Hematopoietic multipotent progenitor cell treated with erythropoietin and hydrocortisone succinate and interleukin-3 and kit ligand, for 8 days (in vitro differentiated cells): ENCODE measurements at regions not wholly inside any gene's neighbourhood (a gene's known extent, or its start where the extent isn't known, plus 50 kb on each side); places are given as distances from the start of the nearest gene placed in this dataset.
A peak's percentile ranks its signal among the peaks of the same experiment; 100 is the strongest.
"Not testable (repeated sequence)": the region's sequence is repeated elsewhere in the genome, so short reads cannot be mapped to it uniquely, and the experiment has no call there.

Experiments used
- DNase-seq: peaks from one replicate; pipeline ENCODE4 v3.0.0-alpha.2; 2015

GRCh38 chr10:83372646-83373045 lies 766.7 kb upstream of the GHITM start:
- no peak for DNase-seq

- DNase-seq, result peak; percentile 25
Measured at GRCh38 chr10:83373671-83374070, 765.6 kb upstream of the GHITM start.

GRCh38 chr10:83374741-83375140 lies 764.6 kb upstream of the GHITM start:
- DNase-seq, result no peak

- no peak for DNase-seq
Measured at GRCh38 chr10:83375274-83375673, 764.0 kb upstream of the GHITM start.

GRCh38 chr10:83397806-83398205 lies 741.5 kb upstream of the GHITM start:
- DNase-seq, result no peak

GRCh38 chr10:83410570-83410969 lies 728.7 kb upstream of the GHITM start:
- no peak for DNase-seq

- DNase-seq, result no peak
Measured at GRCh38 chr10:83425306-83425705, 714.0 kb upstream of the GHITM start.

GRCh38 chr10:83427101-83427500 lies 712.2 kb upstream of the GHITM start:
- no peak for DNase-seq

GRCh38 chr10:83432261-83433045 lies 706.9 kb upstream of the GHITM start:
- DNase-seq, result no peak

GRCh38 chr10:83433705-83434104 lies 705.6 kb upstream of the GHITM start:
- no peak for DNase-seq

- no peak for DNase-seq
Measured at GRCh38 chr10:83448013-83448412, 691.3 kb upstream of the GHITM start.

- DNase-seq, result no peak
Measured at GRCh38 chr10:83458611-83459010, 680.7 kb upstream of the GHITM start.

- DNase-seq, result no peak
Measured at GRCh38 chr10:83459124-83459523, 680.2 kb upstream of the GHITM start.

GRCh38 chr10:83469728-83470331 lies 669.5 kb upstream of the GHITM start:
- DNase-seq, result no peak

- no peak for DNase-seq
Measured at GRCh38 chr10:83476211-83476610, 663.1 kb upstream of the GHITM start.

- DNase-seq, result no peak
Measured at GRCh38 chr10:83489161-83489560, 650.1 kb upstream of the GHITM start.

GRCh38 chr10:83492004-83492403 lies 647.3 kb upstream of the GHITM start:
- DNase-seq, result no peak

- no peak for DNase-seq
Measured at GRCh38 chr10:83512681-83513080, 626.6 kb upstream of the GHITM start.

GRCh38 chr10:83515001-83515400 lies 624.3 kb upstream of the GHITM start:
- DNase-seq, result no peak

GRCh38 chr10:83516788-83517187 lies 622.5 kb upstream of the GHITM start:
- DNase-seq, result no peak

- DNase-seq, result no peak
Measured at GRCh38 chr10:83517456-83517855, 621.9 kb upstream of the GHITM start.

- DNase-seq, result no peak
Measured at GRCh38 chr10:83518779-83519178, 620.5 kb upstream of the GHITM start.

- not testable (repeated sequence) for DNase-seq
Measured at GRCh38 chr10:83520386-83520785, 618.9 kb upstream of the GHITM start.

- no peak for DNase-seq
Measured at GRCh38 chr10:83522456-83522855, 616.9 kb upstream of the GHITM start.

- DNase-seq, result no peak
Measured at GRCh38 chr10:83522881-83523386, 616.4 kb upstream of the GHITM start.
